NT2/D1 (cell line): ENCODE measurements at regions not wholly inside any gene's neighbourhood (a gene's known extent, or its start where the extent isn't known, plus 50 kb on each side); places are given as distances from the start of the nearest gene placed in this dataset.

Experiments used
- DNase-seq: peaks from one replicate; pipeline ENCODE4 v3.0.0-alpha.2; 2011; ENCODE audit warnings: low read depth, low spot score
- H3K27me3 ChIP-seq: 2 replicates; pipeline ENCODE4 v1.6.0; 2011; ENCODE audit warnings: mild to moderate bottlenecking; ENCODE audit not compliant: insufficient read length, insufficient read depth
- H3K36me3 ChIP-seq: 2 replicates; pipeline ENCODE4 v1.6.1; 2011; ENCODE audit warnings: mild to moderate bottlenecking, low read length, mixed read lengths; ENCODE audit not compliant: insufficient read depth, insufficient read length
- H3K4me1 ChIP-seq: 2 replicates; pipeline ENCODE4 v1.5.1; 2011; ENCODE audit not compliant: insufficient read depth, insufficient read length
- H3K4me3 ChIP-seq: 2 replicates; pipeline ENCODE4 v1.5.1; 2011; ENCODE audit warnings: low read depth; ENCODE audit not compliant: insufficient read length
- H3K9ac ChIP-seq: 2 replicates; pipeline ENCODE4 v1.6.0; 2011; ENCODE audit warnings: low read depth; ENCODE audit not compliant: insufficient read length
- H3K9me3 ChIP-seq: 2 replicates; pipeline ENCODE4 v1.5.1; 2011; ENCODE audit warnings: mild to moderate bottlenecking, low read length; ENCODE audit not compliant: insufficient read depth
- SUZ12 ChIP-seq: IDR thresholded peaks from 2 replicates; pipeline ENCODE4 v1.6.1; 2011; ENCODE audit not compliant: insufficient read length, insufficient read depth; ENCODE audit errors: extremely low read depth
- YY1 ChIP-seq: IDR thresholded peaks from 2 replicates; pipeline ENCODE4 v1.6.1; 2011; ENCODE audit not compliant: insufficient read length, insufficient read depth
- ZNF274 ChIP-seq: IDR thresholded peaks from 2 replicates; pipeline ENCODE4 v1.6.1; 2011; ENCODE audit warnings: mild to moderate bottlenecking, low read depth, low read length

DNA sequence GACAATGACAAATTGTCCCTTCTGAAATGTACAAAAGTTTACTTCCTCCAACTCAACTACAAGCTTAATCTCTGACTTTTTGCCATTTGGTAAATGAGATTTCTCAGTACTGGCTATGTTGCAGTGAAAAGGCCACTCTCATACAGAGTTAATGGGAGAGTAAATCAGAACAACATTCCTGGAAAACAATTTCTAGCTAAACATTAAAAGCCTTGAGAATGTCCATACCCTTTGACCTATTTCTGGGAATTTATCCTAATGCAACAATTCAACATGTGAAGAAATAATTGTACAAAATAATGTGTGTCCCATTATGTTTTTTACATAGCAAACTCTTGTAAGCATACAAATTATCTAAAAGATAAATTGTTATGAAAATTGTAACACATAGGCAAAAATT is 56.3 kb upstream of the SPEF2 start:
- DNase-seq: no peak
- TF ChIP-seq ZNF274 (no peak), SUZ12 (no peak), YY1 (no peak)
- H3K36me3 ChIP-seq: no peaks in the 10 kb centered on the region
- H3K9ac ChIP-seq: no peak overlapping the region
- no peaks in the 10 kb centered on the region for H3K4me1 ChIP-seq
- H3K4me3 ChIP-seq: no peak overlapping the region
- H3K9me3 ChIP-seq: peaks cover 31% of the 10 kb centered on the region
- H3K27me3 ChIP-seq: no peaks in the 10 kb centered on the region

DNA sequence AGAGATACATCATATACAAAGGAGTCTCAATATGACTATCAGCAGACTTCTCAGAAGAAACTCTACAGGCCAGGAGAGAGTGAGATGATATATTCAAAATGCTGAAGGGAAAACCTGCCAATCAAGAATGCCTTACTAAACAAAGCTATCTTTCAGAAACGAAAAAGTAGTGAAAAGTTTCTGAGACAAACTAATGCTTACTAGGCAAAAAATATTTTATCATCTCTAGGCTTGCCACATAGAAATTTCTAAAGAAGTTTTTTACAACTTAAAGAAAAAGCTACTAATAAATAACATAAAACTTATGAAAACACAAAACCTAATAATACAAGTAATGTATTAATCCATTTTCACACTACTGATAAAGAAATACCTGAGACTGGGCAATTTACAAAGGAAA is 59.9 kb upstream of the SPEF2 start:
- DNase-seq: no peak
- no peak overlapping the region for H3K4me3 ChIP-seq
- TF ChIP-seq ZNF274: no peak
- TF ChIP-seq YY1: no peak
- TF ChIP-seq SUZ12: no peak
- H3K9ac ChIP-seq: no peak overlapping the region
- no peaks in the 10 kb centered on the region for H3K4me1 ChIP-seq
- no peaks in the 10 kb centered on the region for H3K27me3 ChIP-seq
- H3K9me3 ChIP-seq: peaks cover 26% of the 10 kb centered on the region
- H3K36me3 ChIP-seq: no peaks in the 10 kb centered on the region

DNA sequence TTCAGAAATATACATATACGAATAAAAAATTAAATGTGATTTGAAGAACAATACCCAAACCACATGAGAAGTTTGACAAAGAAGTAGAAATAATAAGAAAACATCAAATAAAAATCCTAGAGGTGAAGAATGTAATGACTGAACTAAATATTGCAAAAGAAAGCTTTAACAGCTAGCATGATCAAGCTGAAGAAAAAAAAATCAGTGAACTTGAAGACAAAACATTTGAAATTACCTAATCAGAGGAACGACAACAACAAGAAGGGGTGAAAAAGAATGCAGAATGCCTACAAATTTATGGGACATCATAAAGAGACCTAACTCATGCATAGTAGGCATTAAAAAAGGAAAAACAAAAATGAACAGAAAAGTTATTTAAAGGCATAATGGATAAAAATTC is 60.5 kb upstream of the SPEF2 start:
- Histone ChIP-seq H3K4me1 (no peaks in the 10 kb centered on the region), H3K9ac (no peak overlapping the region), H3K36me3 (no peaks in the 10 kb centered on the region), H3K9me3 (peaks cover 23% of the 10 kb centered on the region), H3K4me3 (no peak overlapping the region), H3K27me3 (no peaks in the 10 kb centered on the region)
- no peak for DNase-seq
- TF ChIP-seq SUZ12: no peak
- no peak for TF ChIP-seq YY1
- TF ChIP-seq ZNF274: no peak

DNA sequence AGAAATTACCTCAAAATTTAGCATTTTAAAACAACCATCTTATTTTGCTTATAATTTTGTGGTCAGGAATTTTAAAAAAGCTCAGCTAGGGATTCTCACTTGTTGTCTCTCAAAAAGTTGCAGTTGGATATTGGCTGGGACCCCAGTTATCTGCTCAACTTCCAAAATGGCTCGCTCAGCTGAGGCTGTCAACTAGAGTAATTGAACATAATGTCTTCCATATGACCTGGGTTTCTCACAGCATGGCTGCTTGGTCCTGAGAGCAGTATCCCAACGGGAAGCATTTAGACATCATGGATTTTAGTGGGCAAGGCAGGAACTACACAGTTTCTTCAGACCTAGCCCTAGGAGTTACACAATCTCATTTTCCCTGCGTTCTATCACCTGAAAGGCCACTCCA is 63.6 kb upstream of the SPEF2 start:
- H3K36me3 ChIP-seq: no peaks in the 10 kb centered on the region
- TF ChIP-seq YY1 (no peak), ZNF274 (no peak), SUZ12 (no peak)
- no peak for DNase-seq
- no peaks in the 10 kb centered on the region for H3K27me3 ChIP-seq
- no peaks in the 10 kb centered on the region for H3K4me1 ChIP-seq
- no peak overlapping the region for H3K9ac ChIP-seq
- no peak overlapping the region for H3K4me3 ChIP-seq
- H3K9me3 ChIP-seq: peaks cover 19% of the 10 kb centered on the region

DNA sequence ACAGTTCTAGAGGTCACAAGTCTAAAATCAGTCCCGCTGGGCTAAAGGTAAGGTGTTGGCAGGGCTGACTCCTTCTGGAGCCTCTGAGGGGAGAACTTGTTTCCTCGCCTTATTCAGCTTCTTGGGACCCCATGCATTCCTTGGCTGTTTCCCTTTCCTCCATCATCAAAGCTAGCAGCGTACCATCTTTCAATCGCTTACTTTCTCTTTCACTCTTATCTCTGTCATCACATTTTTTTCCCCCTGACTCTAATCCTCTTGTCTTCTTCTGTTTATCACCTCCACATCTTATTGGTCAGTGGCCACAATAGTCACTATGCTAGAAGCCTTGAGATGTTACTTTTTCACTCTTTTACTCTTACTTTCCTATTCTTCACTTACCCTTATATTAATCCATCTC is 72.5 kb upstream of the SPEF2 start:
- Histone ChIP-seq H3K4me3 (no peak overlapping the region), H3K36me3 (no peaks in the 10 kb centered on the region), H3K9me3 (no peaks in the 10 kb centered on the region), H3K9ac (no peak overlapping the region), H3K27me3 (no peaks in the 10 kb centered on the region), H3K4me1 (no peaks in the 10 kb centered on the region)
- TF ChIP-seq YY1 (no peak), SUZ12 (no peak), ZNF274 (no peak)
- no peak for DNase-seq

DNA sequence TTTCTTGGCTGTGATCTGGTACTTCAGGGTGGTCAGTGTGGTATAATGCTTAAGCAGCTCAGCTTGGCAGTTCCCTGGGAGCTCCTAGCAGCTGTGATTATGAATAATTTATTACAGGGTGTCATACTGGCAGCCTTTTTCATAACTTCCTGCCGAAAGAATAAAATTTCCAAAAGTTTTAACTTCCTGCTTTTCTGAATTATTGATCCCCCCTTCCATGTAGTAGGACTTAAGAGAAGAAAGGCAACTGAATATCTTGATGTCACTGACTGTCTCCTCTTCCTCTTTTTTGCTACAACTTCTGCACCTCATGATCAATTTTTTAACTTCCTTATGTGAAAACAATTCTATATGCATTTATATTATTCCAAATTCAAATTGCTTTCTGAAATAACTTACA is 74.3 kb upstream of the SPEF2 start:
- TF ChIP-seq SUZ12 (no peak), ZNF274 (no peak), YY1 (no peak)
- Histone ChIP-seq H3K9me3 (no peaks in the 10 kb centered on the region), H3K4me1 (no peaks in the 10 kb centered on the region), H3K27me3 (no peaks in the 10 kb centered on the region), H3K9ac (no peak overlapping the region), H3K36me3 (no peaks in the 10 kb centered on the region), H3K4me3 (no peak overlapping the region)
- no peak for DNase-seq

DNA sequence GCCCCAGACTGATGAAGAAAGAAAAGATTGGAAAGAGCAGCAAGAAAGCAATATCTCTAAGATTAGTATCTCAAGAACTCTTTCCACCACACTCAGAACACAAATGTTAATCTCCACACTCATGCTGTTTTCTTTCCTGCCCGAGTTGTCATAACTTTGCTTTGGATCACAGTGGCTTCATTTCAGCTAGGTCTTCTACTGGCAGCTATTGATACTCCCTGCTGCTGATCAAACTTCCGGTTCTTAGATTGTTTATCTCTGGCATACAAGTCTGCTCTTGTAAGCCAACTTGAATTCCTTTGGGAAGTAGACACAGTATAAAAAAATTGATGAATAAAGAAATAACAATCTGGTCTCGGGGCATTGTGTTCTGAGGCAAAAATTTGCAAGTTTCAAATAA is 77.7 kb upstream of the SPEF2 start:
- Histone ChIP-seq H3K9ac (no peak overlapping the region), H3K27me3 (no peaks in the 10 kb centered on the region), H3K4me3 (no peak overlapping the region), H3K36me3 (no peaks in the 10 kb centered on the region), H3K4me1 (no peaks in the 10 kb centered on the region), H3K9me3 (no peaks in the 10 kb centered on the region)
- no peak for TF ChIP-seq ZNF274
- DNase-seq: no peak
